KMS-11 (cell line): ENCODE measurements at regions not wholly inside any gene's neighbourhood (a gene's known extent, or its start where the extent isn't known, plus 50 kb on each side); places are given as distances from the start of the nearest gene placed in this dataset.

Experiments
- H2AFZ ChIP-seq: fragments of 200-600 bp; sonication (generic); 2 replicates; pipeline ENCODE4 v1.6.1; 2016; ENCODE audit warnings: antibody characterized with exemption, mixed run types, low read depth
- H3K27ac ChIP-seq: fragments of 200-600 bp; sonication (generic); 2 replicates; pipeline ENCODE4 v1.6.1; 2016; ENCODE audit warnings: mild to moderate bottlenecking, mixed run types
- H3K27me3 ChIP-seq: fragments of 200-600 bp; sonication (generic); 2 replicates; pipeline ENCODE4 v1.6.1; 2017; ENCODE audit warnings: mild to moderate bottlenecking, low read depth, mixed run types, moderate library complexity; ENCODE audit not compliant: insufficient read depth
- H3K36me3 ChIP-seq: fragments of 200-600 bp; sonication (generic); 2 replicates; pipeline ENCODE4 v1.6.1; 2017; ENCODE audit warnings: mild to moderate bottlenecking, mixed run types; ENCODE audit not compliant: insufficient read depth
- H3K4me1 ChIP-seq: fragments of 200-600 bp; sonication (generic); 2 replicates; pipeline ENCODE4 v1.6.1; 2016; ENCODE audit warnings: mild to moderate bottlenecking, low read depth, mixed run types; ENCODE audit not compliant: poor library complexity, severe bottlenecking
- H3K4me2 ChIP-seq: fragments of 200-600 bp; sonication (generic); 2 replicates; pipeline ENCODE4 v1.7.0; 2016; ENCODE audit warnings: mild to moderate bottlenecking, mixed run types
- H3K4me3 ChIP-seq: fragments of 200-600 bp; sonication (generic); IDR thresholded peaks from 2 replicates; pipeline ENCODE4 v1.6.1; 2017; ENCODE audit warnings: low read depth, low read length, mixed read lengths; ENCODE audit not compliant: insufficient read depth
- H3K79me2 ChIP-seq: fragments of 200-600 bp; sonication (generic); 2 replicates; pipeline ENCODE4 v1.6.1; 2016; ENCODE audit warnings: low read depth, mixed run types; ENCODE audit not compliant: insufficient read depth
- H3K9ac ChIP-seq: fragments of 200-600 bp; sonication (generic); 2 replicates; pipeline ENCODE4 v1.6.1; 2016; ENCODE audit warnings: mild to moderate bottlenecking, mixed run types
- H4K20me1 ChIP-seq: fragments of 200-600 bp; sonication (generic); 2 replicates; pipeline ENCODE4 v1.6.1; 2016; ENCODE audit warnings: mild to moderate bottlenecking, mixed run types; ENCODE audit not compliant: insufficient read depth
- TF ChIP-seq, protein P1 (sequence below): fragments of 200-600 bp; sonication (generic); conservative IDR thresholded peaks from 2 replicates; pipeline ENCODE4 v1.6.1; 2017; ENCODE audit warnings: low read depth, mild to moderate bottlenecking, antibody characterized with exemption, low read length, moderate library complexity, mixed read lengths

DNA sequence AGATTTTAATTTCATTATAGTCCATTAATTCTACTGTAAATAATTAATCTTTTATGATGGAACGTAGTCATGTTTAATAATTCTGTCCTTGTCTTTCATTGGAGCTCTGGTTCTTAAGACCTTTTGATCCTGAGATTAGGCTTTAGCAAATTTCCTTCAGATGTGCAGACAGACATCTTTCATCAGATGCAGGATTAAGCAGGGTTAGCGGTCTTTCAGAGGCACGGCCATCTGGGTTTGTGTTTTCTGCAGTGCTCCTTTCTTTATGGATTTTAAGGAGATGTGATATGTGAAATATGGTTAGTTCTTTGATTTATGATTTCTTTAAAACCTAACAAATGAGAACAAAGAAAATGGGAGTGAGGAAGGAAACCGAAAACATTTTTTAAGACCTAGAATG lies 643.9 kb upstream of the SGCG start:
- TF ChIP-seq, protein P1, sequence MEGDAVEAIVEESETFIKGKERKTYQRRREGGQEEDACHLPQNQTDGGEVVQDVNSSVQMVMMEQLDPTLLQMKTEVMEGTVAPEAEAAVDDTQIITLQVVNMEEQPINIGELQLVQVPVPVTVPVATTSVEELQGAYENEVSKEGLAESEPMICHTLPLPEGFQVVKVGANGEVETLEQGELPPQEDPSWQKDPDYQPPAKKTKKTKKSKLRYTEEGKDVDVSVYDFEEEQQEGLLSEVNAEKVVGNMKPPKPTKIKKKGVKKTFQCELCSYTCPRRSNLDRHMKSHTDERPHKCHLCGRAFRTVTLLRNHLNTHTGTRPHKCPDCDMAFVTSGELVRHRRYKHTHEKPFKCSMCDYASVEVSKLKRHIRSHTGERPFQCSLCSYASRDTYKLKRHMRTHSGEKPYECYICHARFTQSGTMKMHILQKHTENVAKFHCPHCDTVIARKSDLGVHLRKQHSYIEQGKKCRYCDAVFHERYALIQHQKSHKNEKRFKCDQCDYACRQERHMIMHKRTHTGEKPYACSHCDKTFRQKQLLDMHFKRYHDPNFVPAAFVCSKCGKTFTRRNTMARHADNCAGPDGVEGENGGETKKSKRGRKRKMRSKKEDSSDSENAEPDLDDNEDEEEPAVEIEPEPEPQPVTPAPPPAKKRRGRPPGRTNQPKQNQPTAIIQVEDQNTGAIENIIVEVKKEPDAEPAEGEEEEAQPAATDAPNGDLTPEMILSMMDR, result no peak
- H3K36me3 ChIP-seq, result no peaks in the 10 kb centered on the region

GRCh38 chr13:22538400-22538799 lies 642.4 kb upstream of the SGCG start:
- Histone ChIP-seq H3K27ac (no peak overlapping the region), H3K4me2 (no peak overlapping the region), H3K4me1 (no peaks in the 10 kb centered on the region), H3K36me3 (no peaks in the 10 kb centered on the region), H3K9ac (no peak overlapping the region), H3K27me3 (no peaks in the 10 kb centered on the region), H4K20me1 (no peaks in the 10 kb centered on the region), H3K4me3 (no peak overlapping the region), H2AFZ (no peak overlapping the region), H3K79me2 (no peaks in the 10 kb centered on the region)
- TF ChIP-seq, protein P1, result no peak

More for the DNA sequence above, 643.9 kb upstream of the SGCG start:
- no peaks in the 10 kb centered on the region for H3K79me2 ChIP-seq
- no peaks in the 10 kb centered on the region for H3K27me3 ChIP-seq
- no peak overlapping the region for H3K4me2 ChIP-seq
- H4K20me1 ChIP-seq, result no peaks in the 10 kb centered on the region
- H3K27ac ChIP-seq, result no peak overlapping the region
- H2AFZ ChIP-seq, result no peak overlapping the region
- no peak overlapping the region for H3K4me3 ChIP-seq
- no peak overlapping the region for H3K9ac ChIP-seq
- no peaks in the 10 kb centered on the region for H3K4me1 ChIP-seq

DNA sequence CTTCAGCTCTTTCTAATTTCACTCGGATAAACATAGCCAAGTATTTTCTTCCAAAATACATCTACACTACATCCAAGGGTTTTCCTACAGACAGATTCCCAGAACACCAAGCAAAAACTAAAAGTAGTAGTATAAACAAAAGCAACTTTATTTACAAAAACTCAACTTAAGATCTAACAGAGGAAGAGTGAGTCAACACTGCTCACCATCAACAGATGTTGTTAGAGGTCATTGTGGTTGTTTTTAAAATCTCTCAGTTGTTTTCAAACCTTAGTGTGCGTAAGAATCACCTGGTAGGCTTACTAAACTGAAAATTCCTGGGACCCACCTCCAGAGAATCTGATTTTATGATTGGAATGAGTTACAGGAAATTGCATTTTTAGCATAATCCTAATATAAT lies 631.7 kb upstream of the SGCG start:
- Histone ChIP-seq H4K20me1 (no peaks in the 10 kb centered on the region), H3K36me3 (no peaks in the 10 kb centered on the region), H3K4me1 (no peaks in the 10 kb centered on the region), H3K4me2 (no peak overlapping the region), H3K27me3 (no peaks in the 10 kb centered on the region), H3K9ac (no peak overlapping the region), H3K79me2 (no peaks in the 10 kb centered on the region), H3K27ac (no peak overlapping the region), H2AFZ (no peak overlapping the region), H3K4me3 (no peak overlapping the region)
- TF ChIP-seq, protein P1, result no peak

- H3K36me3 ChIP-seq, result no peaks in the 10 kb centered on the region
- no peaks in the 10 kb centered on the region for H4K20me1 ChIP-seq
- no peaks in the 10 kb centered on the region for H3K27me3 ChIP-seq
- no peak overlapping the region for H3K27ac ChIP-seq
- H3K4me2 ChIP-seq, result no peak overlapping the region
- H3K79me2 ChIP-seq, result no peaks in the 10 kb centered on the region
- no peak overlapping the region for H2AFZ ChIP-seq
- no peaks in the 10 kb centered on the region for H3K4me1 ChIP-seq
- no peak overlapping the region for H3K4me3 ChIP-seq
- H3K9ac ChIP-seq, result no peak overlapping the region
- TF ChIP-seq, protein P1, result no peak
Measured at GRCh38 chr13:22561581-22561980, 619.2 kb upstream of the SGCG start.
